ENCODE measurements at regions not wholly inside any gene's neighbourhood (a gene's known extent, or its start where the extent isn't known, plus 50 kb on each side); places are given as distances from the start of the nearest gene placed in this dataset.

DNA sequence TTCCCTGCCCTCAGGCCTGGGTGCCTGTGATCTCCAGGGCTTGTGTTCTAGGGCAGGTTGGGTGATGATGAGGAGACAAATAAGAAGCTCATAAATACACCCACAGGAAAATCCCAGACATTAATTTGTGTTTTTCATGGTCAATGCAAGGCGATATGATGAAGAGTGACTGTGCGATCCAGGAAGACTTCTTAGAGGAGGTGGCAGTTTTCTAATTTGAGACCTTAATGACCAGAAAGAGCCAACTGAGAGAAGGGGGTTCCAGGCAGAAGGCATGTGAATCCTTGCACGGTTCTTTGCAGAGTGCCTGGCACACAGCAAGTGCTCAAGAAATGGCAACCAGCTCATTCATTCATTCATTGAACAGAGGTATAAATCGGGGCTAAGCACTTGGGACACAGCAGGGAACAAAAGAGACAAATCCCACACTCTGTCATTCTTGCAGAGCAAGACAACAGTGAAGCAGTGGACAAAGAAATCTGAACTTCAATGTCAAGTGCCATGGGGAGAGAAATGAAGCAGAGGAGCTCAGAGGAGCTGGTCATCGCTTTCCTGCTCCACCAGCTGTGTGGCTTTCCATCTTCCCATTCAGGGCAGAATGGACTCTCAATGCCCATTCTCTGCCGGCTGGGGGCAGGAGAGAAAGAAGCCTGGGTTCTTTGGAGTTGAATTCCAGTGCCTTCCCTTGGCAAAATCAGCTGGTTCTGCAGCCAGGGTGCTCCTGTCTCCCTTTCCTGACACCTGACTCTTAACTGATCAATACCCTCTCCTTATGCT, 128.3 kb downstream of the AACS start:
- no peak for DNase-seq (ENCODE audit: low spot score)

DNA sequence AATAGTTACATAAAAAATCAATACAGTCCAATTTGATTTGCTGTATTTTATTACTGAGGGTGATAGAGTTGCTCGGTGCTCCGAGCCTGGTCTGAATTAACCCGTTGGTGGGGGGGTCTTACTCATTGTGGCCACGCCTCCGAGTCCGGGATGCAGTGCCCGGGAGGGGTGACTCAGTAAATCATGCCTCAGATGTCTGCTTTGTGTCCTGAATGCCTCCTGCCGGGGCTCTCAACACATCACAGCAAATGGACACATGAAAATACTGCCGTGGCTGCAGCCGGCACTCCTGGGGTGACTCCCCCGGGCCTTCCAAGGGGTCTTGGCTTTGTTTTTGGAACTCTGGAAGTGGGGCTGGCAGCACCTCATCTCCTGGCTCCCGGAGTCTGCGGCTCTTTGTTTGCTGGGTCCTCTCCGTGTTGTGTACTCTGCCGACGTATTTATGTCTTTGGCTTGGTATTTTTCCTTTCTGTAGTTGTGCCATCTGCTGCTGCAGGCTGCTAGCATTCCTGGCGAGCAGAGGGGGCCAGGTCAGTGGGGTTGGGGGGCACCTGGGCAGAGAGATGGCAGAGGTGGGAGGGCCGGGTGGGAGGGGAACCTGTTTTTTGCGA, 129.0 kb downstream of the AACS start:
- DNase-seq (ENCODE audit: low spot score), result no peak

DNA sequence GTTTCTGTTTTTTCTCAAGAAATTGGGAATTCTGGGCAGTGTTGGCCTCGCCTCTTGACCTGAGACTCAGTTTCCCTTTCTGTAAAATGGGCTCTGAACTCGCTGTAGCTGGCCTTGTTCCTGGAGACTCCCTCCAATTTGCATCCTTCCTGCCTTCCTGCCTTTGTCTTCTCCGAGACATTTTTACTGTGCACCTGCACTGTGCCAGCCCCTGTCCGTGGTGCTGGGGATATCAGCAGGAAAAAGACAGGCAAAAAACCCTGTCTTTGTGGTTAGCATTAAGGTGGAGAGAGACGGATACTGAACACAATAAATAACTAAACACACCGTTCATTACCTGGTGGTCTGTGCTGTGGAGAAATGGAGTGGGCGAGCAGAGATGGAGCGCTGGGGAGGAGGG, 129.8 kb downstream of the AACS start:
- DNase-seq (ENCODE audit: low spot score), result no peak

DNA sequence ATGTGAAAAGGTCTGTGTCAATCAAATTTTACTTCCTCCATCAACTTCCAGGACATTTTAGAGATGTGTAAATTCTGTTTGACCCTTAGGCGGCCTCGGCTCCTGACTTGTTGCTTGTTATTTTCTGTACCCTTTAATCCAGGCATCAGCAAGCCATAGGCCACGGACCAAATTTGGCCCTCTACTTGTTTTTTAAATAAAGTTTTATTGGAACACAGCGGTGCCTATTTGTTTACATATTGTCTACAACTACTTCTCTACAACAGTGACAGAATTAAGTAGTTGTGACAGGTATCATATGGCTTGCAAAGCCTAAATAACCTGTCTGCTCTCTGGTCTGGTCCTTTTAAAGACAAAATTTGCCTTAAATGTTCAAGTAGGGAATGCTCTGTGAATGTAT, 132.1 kb downstream of the AACS start:
- DNase-seq (ENCODE audit: low spot score), result no peak

DNA sequence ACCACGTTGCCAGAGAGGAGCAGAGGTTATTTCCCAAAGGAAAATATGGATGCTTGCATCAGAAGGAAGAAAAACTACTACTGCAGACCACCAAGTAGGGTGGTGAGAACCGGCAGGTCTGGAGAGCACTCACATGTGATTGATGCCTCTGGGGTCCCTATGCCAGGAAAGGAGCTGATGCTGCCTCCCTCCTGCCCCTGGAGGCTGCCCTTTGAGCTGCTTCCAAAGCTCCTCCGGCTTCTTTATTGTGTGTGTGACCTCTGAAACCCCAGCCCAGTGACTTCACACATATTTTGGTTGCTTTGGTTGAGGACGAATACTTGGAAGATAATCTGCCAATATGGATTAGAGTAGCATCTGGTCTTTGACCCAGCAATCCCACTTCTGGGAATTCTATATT, 133.4 kb downstream of the AACS start:
- DNase-seq (ENCODE audit: low spot score), result no peak

DNA sequence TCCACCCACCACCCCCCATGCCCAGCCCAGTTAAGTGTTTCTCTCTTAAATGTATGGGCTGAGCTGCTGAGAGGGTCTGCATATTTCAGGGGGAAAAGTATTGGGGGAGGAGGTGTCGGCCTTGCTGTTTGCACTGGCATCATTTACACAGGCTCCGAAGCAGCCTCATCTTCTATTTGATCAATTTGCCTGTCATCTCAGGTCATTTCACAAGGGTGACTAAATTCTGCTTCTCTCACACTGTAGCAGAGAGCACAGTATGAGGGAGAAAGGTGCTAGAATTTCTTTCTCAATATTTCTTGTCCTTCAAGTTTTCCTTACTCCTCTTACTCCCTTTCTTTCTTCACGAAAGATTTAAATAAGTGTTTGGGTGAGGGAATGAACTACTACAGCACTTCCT, 135.9 kb downstream of the AACS start:
- DNase-seq (ENCODE audit: low spot score), result no peak

DNA sequence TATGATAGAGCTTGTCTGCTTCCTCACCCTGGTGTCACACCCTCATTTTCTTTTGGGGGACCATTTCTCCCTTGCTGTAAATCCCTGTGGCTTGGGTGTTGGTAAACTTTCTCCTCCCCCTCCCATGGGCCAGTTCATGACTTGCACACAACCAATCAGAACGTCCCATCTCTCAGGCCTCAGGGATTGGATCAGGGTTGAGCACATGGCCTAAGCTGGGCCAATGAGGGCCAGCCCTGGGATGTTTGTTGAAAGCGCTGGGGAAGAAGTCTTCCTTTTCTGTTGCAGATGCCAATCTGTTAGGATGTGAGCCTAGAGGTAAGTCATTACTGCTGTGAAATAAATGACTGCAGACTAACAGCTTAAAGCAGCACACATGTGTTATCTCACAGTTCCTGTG, 136.7 kb downstream of the AACS start:
- no peak for DNase-seq (ENCODE audit: low spot score)

DNA sequence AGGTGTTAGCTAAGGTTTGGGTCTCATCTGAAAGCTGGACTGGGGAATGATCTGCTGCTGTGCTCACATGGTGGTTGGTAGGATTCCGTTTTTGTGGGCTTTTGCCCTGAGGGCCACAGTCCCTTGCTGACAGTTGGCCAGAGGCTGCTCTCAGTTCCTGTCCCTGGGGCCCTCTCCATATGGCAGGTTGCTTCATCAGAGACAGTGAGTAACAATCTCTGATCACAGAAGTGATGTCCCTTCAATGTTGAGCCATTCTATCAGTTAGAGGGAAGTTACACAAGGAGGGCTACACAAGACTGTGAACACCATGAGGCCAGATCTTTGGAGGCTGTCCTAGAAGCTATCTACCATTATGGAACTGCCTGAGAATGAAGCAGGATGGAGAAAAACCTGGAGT, 137.2 kb downstream of the AACS start:
- no peak for DNase-seq (ENCODE audit: low spot score)

DNA sequence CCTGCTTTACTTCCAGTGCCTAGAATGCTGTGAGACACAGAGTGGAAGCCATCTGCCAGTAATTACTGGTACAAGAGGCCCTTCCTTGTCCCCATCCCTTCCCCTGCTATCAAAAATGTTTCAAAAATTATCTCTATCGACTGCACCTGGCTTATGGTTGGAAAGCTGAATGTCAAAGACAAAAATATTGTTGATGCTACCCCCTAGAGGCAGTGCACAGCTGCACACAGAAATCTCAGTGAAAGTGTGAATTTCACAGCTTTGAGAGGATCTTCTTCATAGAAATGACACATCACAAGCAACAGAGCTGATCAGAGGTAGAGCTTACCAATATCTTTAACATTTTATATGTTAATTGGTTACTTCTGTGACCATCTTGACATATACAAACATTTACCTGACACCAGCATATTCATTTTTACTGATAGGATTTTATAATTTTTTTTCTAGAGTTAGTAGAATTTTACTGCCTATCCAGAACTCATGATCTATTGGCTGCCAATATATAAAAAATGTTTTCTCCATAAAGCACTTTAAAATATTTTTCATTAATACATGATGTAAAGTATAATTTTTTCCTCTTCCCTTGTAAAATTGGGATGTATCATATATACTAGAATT, 138.0 kb downstream of the AACS start:
- no peak for DNase-seq (ENCODE audit: low spot score)

DNA sequence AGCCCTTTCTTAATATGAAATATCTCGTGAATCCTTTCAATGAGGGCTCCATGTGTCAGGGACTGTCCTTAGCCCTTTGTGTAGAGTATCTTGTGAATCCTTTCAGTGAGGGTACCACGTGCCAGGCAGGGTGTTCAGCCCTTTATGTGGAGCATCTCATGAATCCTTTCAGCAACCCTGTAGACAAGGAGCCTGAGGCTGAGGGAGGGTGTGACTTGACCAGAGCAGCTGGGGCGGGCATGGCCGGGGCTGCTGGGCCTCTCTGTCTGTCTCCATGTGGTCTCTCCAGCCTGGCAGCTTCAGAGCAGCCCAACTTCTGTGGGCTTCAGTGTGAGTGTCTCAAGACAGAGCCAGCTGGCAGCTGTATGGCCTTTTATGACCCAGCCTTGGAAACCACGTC, 140.2 kb downstream of the AACS start:
- DNase-seq (ENCODE audit: low spot score), result no peak

DNA sequence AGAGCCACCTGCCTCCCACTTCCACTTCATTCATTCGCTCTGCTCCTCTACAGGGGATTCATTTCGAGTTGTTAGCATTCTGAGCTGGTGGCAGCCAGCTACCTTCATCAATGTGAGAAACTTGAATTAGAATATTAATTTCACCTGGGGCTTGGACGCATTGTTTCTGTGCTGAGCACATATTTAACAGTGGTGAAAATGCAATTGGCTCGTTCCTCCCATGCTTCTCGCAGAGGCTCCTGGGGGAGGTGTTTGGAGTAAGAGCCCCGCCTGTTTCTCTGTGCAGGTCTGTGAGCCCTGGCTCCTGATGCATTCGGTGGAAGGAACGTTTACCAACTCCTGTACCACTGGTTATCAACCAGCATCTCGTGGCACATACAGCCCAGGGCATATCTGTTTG, 141.5 kb downstream of the AACS start:
- no peak for DNase-seq (ENCODE audit: low spot score)

DNA sequence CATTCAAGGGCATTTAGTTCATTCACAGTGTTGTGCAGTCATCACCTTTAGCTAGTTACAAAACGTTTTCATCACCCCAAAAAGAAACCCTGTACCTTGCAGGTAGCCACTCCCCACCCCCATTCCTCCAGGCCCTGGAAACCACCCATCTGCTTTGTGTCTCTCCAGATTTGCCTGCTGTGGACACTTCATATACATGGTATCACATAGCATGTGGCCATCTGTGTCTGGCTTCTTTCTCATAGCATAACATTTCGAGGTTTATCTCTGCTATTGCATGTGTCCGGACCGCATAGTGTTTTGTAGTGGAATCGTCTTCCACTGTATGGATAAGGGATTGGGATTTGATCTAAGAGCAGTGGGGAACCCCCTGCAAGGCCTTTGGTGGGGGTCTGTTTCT, 143.1 kb downstream of the AACS start:
- DNase-seq (ENCODE audit: low spot score), result no peak

DNA sequence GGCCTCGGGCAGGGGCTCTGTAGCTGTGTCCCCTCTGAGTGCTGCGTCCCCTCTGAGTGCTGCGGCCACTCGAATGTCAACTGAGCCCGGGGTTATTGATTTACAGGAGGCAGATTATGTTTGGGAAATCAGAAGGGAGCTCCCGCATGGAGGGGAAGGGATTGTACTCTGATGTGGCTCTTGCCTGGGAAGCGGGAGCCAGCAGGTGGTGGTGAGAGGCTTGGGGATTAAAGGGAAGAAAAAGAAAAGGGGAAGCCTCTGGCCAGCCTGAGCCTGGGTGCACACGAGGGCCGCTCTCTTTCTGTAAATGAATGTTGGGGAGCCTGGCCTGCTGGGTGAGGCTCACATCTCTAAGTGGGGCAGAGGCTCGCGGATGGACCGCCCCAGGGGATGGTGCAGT, 143.7 kb downstream of the AACS start:
- no peak for DNase-seq (ENCODE audit: low spot score)

DNA sequence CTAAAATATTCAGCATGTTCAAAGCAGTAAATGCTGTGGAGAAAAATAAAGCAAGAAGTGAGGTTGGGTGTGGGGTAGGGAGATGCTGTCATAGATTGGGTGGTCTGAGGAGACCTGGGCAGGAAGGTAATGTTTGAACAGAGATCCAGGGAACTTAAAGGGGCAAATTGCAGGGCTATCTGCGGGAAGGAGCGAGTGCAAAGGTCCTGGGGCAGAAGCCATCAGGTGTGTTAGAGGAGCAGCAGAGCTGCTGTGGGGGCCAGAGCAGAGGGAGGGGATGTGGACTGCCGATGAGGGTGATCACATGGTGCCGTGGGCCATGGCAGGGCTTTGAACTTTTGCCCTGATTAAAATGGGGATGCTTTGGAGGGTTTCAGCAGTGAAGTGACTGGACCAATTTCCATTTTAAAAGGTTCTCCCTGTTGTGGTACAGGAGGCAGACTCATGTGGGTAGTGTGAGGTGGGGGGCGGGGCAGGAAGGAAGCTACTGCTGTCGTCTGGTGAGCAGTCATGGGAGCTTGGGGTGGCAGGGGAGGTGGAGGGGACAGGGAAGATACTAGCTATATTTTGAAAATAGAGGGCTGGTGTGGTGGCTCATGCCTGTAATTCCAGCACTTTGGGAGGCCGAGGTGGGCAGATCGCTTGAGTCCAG, 145.0 kb downstream of the AACS start:
- no peak for DNase-seq (ENCODE audit: low spot score)

DNA sequence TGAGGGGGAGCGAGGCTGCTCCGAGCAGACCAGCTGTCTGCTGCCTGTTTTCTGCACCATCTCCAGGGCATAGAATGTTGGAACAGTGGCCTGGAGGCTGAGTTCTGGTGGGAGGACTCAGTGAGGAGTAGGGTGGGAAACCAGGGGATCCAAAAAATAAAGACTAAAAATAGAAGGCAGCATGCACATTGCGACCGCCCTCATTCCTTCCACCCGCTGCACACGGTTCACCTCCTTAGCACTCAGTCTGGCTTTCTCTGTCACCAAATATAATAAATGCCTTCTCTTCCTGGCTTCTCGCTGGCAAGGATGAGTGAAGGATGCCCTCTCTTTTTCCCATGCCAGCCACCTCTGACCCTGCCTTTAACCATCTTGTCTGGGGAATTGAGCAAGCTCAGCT, 146.2 kb downstream of the AACS start:
- DNase-seq (ENCODE audit: low spot score), result no peak

DNA sequence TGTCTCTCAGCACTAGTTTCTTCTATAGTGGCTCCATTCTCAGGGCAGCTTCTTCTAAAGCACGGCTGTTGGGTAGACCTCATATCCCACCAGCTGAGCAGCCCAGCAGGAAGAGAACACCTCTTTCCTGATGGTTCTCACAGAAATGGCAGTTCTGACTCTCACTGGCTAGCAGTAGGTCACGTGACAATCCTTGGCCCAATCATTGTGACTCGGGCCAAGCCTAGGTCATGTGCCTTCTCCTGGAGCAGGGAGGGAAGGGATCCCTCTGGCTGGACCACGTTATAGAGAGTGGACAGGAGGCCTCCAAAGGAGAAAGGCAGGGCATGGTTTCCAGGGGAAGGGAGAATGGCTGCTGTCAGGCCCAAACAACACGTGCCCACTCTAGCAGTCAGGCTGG, 149.1 kb downstream of the AACS start:
- DNase-seq (ENCODE audit: low spot score), result no peak

DNA sequence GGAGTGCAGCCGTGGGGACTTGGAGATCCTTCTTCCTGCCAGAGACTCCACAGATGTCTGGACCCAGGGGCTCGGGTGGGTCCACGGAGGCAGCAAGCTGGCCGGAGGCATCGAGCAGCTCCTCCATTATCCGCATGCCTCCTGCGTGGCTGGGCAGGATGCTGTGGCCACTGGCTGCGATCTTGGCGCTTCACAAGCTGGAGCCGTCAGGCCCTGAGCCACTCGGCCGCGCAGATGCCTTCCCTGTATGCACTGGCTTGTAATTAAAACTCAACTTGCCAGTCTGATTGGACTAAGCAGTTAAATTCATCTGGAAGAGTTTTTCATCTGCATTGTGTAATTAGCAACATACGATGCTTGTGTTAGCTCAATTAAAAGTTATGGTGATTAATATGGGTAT, 151.5 kb downstream of the AACS start:
- DNase-seq (ENCODE audit: low spot score), result no peak

DNA sequence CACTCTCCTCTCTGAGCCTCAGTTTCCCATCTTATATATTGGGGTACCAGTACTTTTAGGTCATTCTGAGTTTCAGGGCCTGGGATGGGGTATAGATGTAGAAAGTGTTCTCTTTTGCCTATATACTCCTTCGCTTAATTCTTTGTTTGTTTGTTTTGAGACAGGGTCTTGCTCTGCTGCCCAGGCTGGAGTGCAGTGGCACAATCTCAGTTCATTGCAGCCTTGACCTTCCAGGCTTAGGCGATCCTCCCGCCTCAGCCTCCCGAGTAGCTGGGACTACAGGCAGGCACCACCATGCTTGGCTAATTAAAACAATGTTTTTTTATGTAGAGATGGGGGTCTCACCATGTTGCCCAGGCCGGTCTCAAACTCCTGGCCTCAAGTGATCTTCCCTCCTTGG, 152.1 kb downstream of the AACS start:
- DNase-seq (ENCODE audit: low spot score), result no peak

DNA sequence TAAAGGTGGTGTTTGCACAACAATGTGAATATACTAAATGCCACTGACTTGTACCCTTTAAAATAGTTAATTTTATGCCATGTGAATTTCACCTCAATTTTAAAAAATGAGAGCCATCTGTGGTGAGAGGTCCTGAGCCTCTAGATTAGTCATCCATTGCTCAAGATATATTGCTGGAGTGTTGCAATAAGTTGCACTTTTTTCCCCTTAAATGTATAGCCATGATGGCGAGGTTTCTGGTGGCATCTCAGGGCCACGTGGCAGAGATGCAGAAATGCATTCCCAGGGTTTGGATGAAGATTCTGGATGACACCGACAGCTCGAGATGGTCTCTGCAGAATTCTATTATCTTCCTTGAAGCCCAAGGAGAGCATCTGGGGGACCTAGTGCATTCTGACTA, 153.7 kb downstream of the AACS start:
- no peak for DNase-seq (ENCODE audit: low spot score)

DNA sequence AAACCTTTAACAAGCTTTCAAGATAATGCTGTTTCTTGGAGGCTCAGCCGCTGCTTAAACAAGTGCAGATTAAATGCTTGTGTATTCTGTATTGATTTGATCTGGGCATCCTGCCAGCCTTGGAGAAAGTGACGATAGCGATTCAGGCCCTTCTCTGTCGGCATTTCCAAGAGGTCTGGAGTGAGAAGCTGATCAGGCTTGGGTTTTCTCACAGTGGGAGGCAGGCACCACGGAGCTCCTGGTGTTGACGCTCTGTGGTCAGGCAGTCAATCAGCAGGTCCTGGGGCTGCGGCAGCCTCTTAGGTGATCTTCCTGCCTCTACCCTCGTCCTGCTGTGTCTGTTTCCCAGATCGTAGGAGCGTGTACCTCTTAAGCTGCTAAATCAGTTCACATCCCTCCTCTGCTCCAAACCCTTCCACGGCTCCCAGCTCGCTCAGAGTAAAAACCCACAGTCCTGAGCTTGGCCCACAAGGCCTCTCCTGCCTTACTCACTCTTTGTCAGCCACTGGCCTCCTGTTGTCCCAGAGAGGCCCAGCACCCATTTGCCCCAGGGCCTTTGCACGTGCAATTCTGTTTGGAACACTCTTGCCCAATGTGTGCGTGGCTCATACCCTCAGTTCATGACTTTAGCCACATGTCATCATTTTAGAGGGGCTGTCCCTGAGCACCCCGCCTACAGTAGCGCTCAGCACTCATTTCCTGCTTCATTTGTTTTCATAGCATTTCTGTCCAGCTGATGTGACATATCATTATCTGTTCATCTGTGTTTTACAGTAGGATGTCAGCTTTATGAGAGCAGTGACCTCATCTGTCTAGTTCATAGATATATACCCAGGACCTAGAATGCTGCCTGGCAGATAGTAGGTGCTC, 155.4 kb downstream of the AACS start:
- no peak for DNase-seq (ENCODE audit: low spot score)

DNA sequence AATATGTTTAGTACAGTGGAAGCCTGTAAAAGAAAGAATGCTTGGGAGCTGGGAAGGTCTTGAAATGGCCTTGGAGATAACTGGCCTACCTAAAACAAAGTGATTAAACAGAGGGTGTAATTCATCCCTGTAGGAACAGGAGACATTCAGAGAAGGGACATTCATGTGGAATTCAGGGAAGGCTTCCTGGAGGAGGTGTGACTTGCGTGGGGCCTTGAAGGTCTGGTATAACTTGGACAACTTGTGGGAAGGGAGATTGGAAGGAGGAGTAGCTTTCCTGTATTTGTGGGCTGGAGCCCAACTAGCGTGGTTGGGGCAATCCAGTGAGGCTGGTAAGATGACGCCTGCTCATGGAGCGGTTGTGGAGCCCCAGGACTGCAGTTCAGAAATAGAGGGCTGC, 156.4 kb downstream of the AACS start:
- no peak for DNase-seq (ENCODE audit: low spot score)

DNA sequence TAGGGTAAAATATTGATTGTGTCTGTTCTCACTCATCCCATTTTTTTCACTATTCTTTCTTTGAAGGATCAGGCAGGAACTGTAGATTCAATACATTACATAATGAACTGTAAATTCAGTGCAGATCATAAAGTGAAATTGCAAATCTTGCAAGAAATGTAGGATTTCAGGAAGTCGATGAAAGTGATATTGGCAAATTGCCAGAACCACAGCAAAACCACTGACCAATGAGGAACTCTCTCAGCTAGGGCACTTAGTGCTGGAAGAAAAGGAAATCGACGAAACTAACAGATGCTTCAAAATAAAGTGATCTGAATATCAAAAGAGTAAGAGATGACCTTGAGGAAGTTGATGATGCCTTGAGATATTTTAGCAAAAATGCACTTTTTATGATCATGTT, 157.6 kb downstream of the AACS start:
- no peak for DNase-seq (ENCODE audit: low spot score)

Data from AG08396 (cell line).